HCT116 (cell line): ENCODE measurements at regions not wholly inside any gene's neighbourhood (a gene's known extent, or its start where the extent isn't known, plus 50 kb on each side); places are given as distances from the start of the nearest gene placed in this dataset.

Experiments used
- ATAC-seq: fragments of 200-7000 bp; cut with Tn5 transposase; 2 replicates; pipeline ENCODE4 v1.9.1; 2020; ENCODE audit warnings: mild to moderate bottlenecking, moderate library complexity
- BruUV-seq: library from RNA; stranded (reverse); fragments of 400-500 nt; replicated peaks from 2 replicates; lab custom pipeline; 2021; lab: Mats Ljungman, UMichigan
- CTCF ChIA-PET: fragments of 300-600 bp; sonication (Branson Sonifier 250); formaldehyde crosslinking; loops from one replicate; lab custom pipeline; 2021; ENCODE audit warnings: antibody characterized with exemption; lab: Charles Lee
- POLR2A ChIA-PET: fragments of 300-600, 350-600 bp; sonication (Branson Sonifier 250); formaldehyde crosslinking; loops from one replicate; lab custom pipeline; 2021; ENCODE audit warnings: antibody characterized with exemption; lab: Charles Lee
- RAD21 ChIA-PET, 2 experiments: fragments of 300-600 bp; sonication (Branson Sonifier 250); formaldehyde crosslinking; loops; one replicate each; lab custom pipeline; 2023; ENCODE audit warnings: low total read pairs in 2 of 2; ENCODE audit not compliant: uncharacterized antibody in 2 of 2, unreplicated experiment in 2 of 2, low non-redundant PET in 1 of 2; lab: Charles Lee
- DNase-seq: peaks from one replicate; pipeline ENCODE4 v3.0.0-alpha.2; 2010; ENCODE audit warnings: low read depth, low spot score
- H2AFZ ChIP-seq: fragments of 200-600 bp; shearing (Covaris generic), sonication (generic); 2 replicates; pipeline ENCODE4 v1.6.1; 2017; ENCODE audit warnings: low read depth, mixed run types, mixed read lengths, antibody characterized with exemption, low read length; ENCODE audit not compliant: poor library complexity, severe bottlenecking
- H3K27ac ChIP-seq: 2 replicates; pipeline ENCODE4 v1.5.1; 2012; ENCODE audit warnings: low read depth, low read length
- H3K27me3 ChIP-seq: fragments of 200-600 bp; sonication (generic); 2 replicates; pipeline ENCODE4 v1.6.1; 2016; ENCODE audit warnings: mixed run types, low read length, mixed read lengths; ENCODE audit not compliant: insufficient read depth
- H3K36me3 ChIP-seq, 2 experiments: fragments of 200-500 bp in 1 of 2; fragments of 200-600 bp in 1 of 2; sonication (Bioruptor generic) in 1 of 2; sonication (generic) in 1 of 2; 2 replicates each; pipeline versions ENCODE4 v1.5.1 to v1.6.1; 2014 to 2016; ENCODE audit warnings: low read length in 2 of 2, inconsistent platforms in 1 of 2, mixed read lengths in 1 of 2, mixed run types in 1 of 2; ENCODE audit not compliant: insufficient read depth in 2 of 2, control insufficient read depth in 1 of 2
- H3K4me1 ChIP-seq, 2 experiments: fragments of 200-600 bp in 1 of 2; sonication (generic) in 1 of 2; 2 replicates each; pipeline versions ENCODE4 v1.5.1 to v1.6.1; 2012 to 2017; ENCODE audit warnings: low read length in 2 of 2, inconsistent platforms in 1 of 2, mild to moderate bottlenecking in 1 of 2, mixed read lengths in 1 of 2, mixed run types in 1 of 2, moderate library complexity in 1 of 2; ENCODE audit not compliant: insufficient read depth in 2 of 2, control insufficient read depth in 1 of 2
- H3K4me2 ChIP-seq: fragments of 200-600 bp; sonication (generic); 2 replicates; pipeline ENCODE4 v1.6.1; 2017; ENCODE audit warnings: mixed run types, low read length, mixed read lengths
- H3K4me3 ChIP-seq, 2 experiments: fragments of 200-600 bp in 1 of 2; sonication (generic) in 1 of 2; replicated peaks in 1 of 2; 2 replicates each; pipeline ENCODE4 v1.5.1; 2011 to 2016; ENCODE audit warnings: low read length in 2 of 2, control low read depth in 1 of 2, low read depth in 1 of 2, mild to moderate bottlenecking in 1 of 2, mixed read lengths in 1 of 2, mixed run types in 1 of 2
- H3K79me2 ChIP-seq: fragments of 200-600 bp; sonication (generic); 2 replicates; pipeline ENCODE4 v1.6.1; 2017; ENCODE audit warnings: mild to moderate bottlenecking, mixed run types, low read length, moderate library complexity, mixed read lengths; ENCODE audit not compliant: insufficient read depth
- H3K9ac ChIP-seq: fragments of 200-600 bp; sonication (generic); 2 replicates; pipeline ENCODE4 v1.6.1; 2016; ENCODE audit warnings: low read length, mixed read lengths
- H3K9me2 ChIP-seq: fragments of 200-600 bp; sonication (generic), shearing (Covaris generic); 2 replicates; pipeline ENCODE4 v1.6.1; 2017; ENCODE audit warnings: mixed run types, mild to moderate bottlenecking, moderate library complexity; ENCODE audit not compliant: insufficient read depth
- H3K9me3 ChIP-seq, 2 experiments: fragments of 200-500 bp in 1 of 2; fragments of 200-600 bp in 1 of 2; sonication (Bioruptor generic) in 1 of 2; sonication (generic) in 1 of 2; 2 replicates each; pipeline ENCODE4 v1.6.1; 2014 to 2017; ENCODE audit warnings: low read length in 2 of 2, mixed read lengths in 2 of 2, inconsistent platforms in 1 of 2, low read depth in 1 of 2, mild to moderate bottlenecking in 1 of 2, mixed run types in 1 of 2, moderate library complexity in 1 of 2; ENCODE audit not compliant: control insufficient read depth in 1 of 2, insufficient read depth in 1 of 2
- H4K20me1 ChIP-seq: fragments of 200-600 bp; sonication (generic), shearing (Covaris generic); 2 replicates; pipeline ENCODE4 v1.6.1; 2017; ENCODE audit warnings: mixed run types, mild to moderate bottlenecking, moderate library complexity; ENCODE audit not compliant: insufficient read depth
- CBX3 ChIP-seq: IDR thresholded peaks from 2 replicates; pipeline ENCODE4 v1.6.1; 2012; ENCODE audit warnings: low read depth
- CEBPB ChIP-seq: IDR thresholded peaks from 2 replicates; pipeline ENCODE4 v1.6.1; 2012; ENCODE audit warnings: low read depth
- EGR1 ChIP-seq: IDR thresholded peaks from 2 replicates; pipeline ENCODE4 v1.6.1; 2012; ENCODE audit warnings: low read depth
- ELF1 ChIP-seq: IDR thresholded peaks from 2 replicates; pipeline ENCODE4 v1.6.1; 2012; ENCODE audit warnings: low read depth, borderline replicate concordance
- EZH2 ChIP-seq: fragments of 200-600 bp; sonication (generic); IDR thresholded peaks from 2 replicates; pipeline ENCODE4 v1.6.1; 2017; ENCODE audit warnings: antibody characterized with exemption, mixed run types
- EZH2phosphoT487 ChIP-seq: fragments of 200-600 bp; IDR thresholded peaks from 2 replicates; pipeline ENCODE4 v1.6.1; 2018; ENCODE audit warnings: antibody characterized with exemption, borderline replicate concordance
- FOSL1 ChIP-seq: IDR thresholded peaks from 2 replicates; pipeline ENCODE4 v1.6.1; 2012; ENCODE audit warnings: low read depth
- JUND ChIP-seq: IDR thresholded peaks from 2 replicates; pipeline ENCODE4 v1.6.1; 2012
- POLR2A ChIP-seq: IDR thresholded peaks from 2 replicates; pipeline ENCODE4 v1.7.0; 2011; ENCODE audit warnings: borderline replicate concordance; ENCODE audit not compliant: insufficient read depth, insufficient read length; ENCODE audit errors: extremely low read depth
- POLR2AphosphoS5 ChIP-seq: IDR thresholded peaks from 2 replicates; pipeline ENCODE4 v1.6.1; 2011; ENCODE audit warnings: mild to moderate bottlenecking, low read depth, low read length, moderate library complexity
- SIN3A ChIP-seq: IDR thresholded peaks from 2 replicates; pipeline ENCODE4 v1.6.1; 2012; ENCODE audit warnings: low read depth
- SP1 ChIP-seq: IDR thresholded peaks from 2 replicates; pipeline ENCODE4 v1.6.1; 2012; ENCODE audit warnings: low read depth
- SRF ChIP-seq: IDR thresholded peaks from 2 replicates; pipeline ENCODE4 v1.6.1; 2012; ENCODE audit warnings: low read depth
- TCF7L2 ChIP-seq: IDR thresholded peaks from 2 replicates; pipeline ENCODE4 v1.7.0; 2011; ENCODE audit warnings: borderline replicate concordance, inconsistent platforms; ENCODE audit not compliant: insufficient read depth, insufficient read length; ENCODE audit errors: extremely low read depth
- ZFX ChIP-seq: fragments of 450-650 bp; IDR thresholded peaks from 2 replicates; pipeline ENCODE4 v1.6.1; 2017
- ZNF274 ChIP-seq: fragments of 200-500 bp; sonication (Bioruptor generic); IDR thresholded peaks from 2 replicates; pipeline ENCODE4 v1.6.1; 2014; ENCODE audit warnings: mild to moderate bottlenecking, low read depth, low read length, inconsistent platforms
- intact Hi-C: fragments of 100-400 bp; cut with micrococcal nuclease; formaldehyde crosslinking; loops from 2 replicates; pipeline ENCODE4 v1.10.0; 2022
- TF ChIP-seq, protein P1 (sequence below): IDR thresholded peaks from 2 replicates; pipeline ENCODE4 v1.6.1; 2011; ENCODE audit warnings: mild to moderate bottlenecking, low read length, moderate library complexity; ENCODE audit not compliant: insufficient replicate concordance; ENCODE audit errors: extremely low read depth
- TF ChIP-seq, protein P2 (sequence below), 3 experiments: fragments of 200-600 bp in 1 of 3; sonication (generic) in 1 of 3; IDR thresholded peaks in 2 of 3; conservative IDR thresholded peaks in 1 of 3; 2 replicates each; pipeline ENCODE4 v1.5.1; 2012 to 2017; ENCODE audit warnings: low read depth in 2 of 3, low read length in 2 of 3, antibody characterized with exemption in 1 of 3, borderline replicate concordance in 1 of 3, control low read depth in 1 of 3, mild to moderate bottlenecking in 1 of 3, mixed read lengths in 1 of 3, mixed run types in 1 of 3, moderate library complexity in 1 of 3; ENCODE audit not compliant: insufficient read depth in 1 of 3
- TF ChIP-seq, protein P3 (sequence below): IDR thresholded peaks from 2 replicates; pipeline ENCODE4 v1.6.1; 2012
- TF ChIP-seq, protein P4 (sequence below): IDR thresholded peaks from 2 replicates; pipeline ENCODE4 v1.6.1; 2012

DNA sequence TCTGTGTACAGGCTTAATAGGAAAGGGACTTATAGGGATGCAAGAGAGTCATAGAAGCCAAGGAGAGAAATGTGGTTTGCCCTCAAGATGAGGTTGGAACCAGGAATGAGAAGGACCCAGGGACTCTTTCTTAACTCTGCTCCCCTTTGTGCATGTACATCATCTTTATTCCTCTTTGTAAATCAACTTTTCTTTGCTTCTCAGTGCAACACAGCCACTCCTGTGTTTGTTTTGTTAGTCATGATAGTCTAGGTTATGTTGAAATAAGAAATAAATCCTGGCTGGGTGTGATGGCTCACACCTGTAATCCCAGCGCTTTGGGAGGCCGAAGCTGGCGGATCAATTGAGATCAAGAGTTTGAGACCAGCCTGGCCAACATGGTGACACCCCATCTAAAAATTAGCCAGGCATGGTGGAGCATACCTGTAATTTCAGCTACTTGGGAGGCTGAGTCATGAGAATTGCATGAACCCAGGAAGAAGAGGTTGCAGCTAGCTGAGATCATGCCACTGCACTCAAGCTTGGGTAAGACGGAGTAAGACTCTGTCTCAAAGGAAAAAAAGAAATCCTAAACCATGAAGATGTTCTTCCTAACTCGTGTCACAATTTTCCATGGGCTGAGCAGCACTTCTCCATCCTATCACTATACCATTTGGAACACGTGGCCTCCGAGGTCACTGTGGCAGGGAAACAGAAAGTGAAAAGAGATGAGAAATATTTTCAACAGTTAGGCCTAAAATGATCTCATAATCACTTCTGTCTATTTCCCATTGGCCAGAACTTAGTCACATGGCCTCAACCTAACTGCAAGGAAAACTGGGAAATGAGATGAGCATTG lies 73.0 kb upstream of the TMEM17 start:
- CTCF ChIA-PET = no interaction called here
- Histone ChIP-seq H3K79me2 (no peaks in the 10 kb centered on the region), H3K36me3 (peaks cover 0 to 31% of the 10 kb centered on the region in 2 experiments; a peak in 1 of 4 replicates), H2AFZ (no peak overlapping the region), H4K20me1 (no peaks in the 10 kb centered on the region), H3K9me2 (no peaks in the 10 kb centered on the region), H3K4me1 (peaks cover 44 to 50% of the 10 kb centered on the region in 2 experiments), H3K27me3 (no peaks in the 10 kb centered on the region), H3K9me3 (no peaks in the 10 kb centered on the region), H3K4me2 (peak overlapping the region; percentile 69), H3K9ac (peak overlapping the region; percentile 65), H3K27ac (peak overlapping the region; percentile 98), H3K4me3 (peak overlapping the region in 1 of 2 experiments; percentile 28; a peak in 2 of 4 replicates)
- intact Hi-C loops = loop anchor here (2.0 kb wide), 3 partner anchors 122 to 196 kb away; partner anchors contain the start of gene EHBP1
- peak; percentile 77 for DNase-seq
- POLR2A ChIA-PET = interaction anchor here (0.8 to 2.6 kb wide), 15 partner anchors 9 to 815 kb away, joined by 3 to 22 read pairs (median 5); partner anchors contain the start of genes EHBP1 and TMEM17
- RAD21 ChIA-PET = interaction anchor here (0.7 to 1.8 kb wide), 3 partner anchors 16 to 122 kb away, joined by 3 to 9 read pairs (median 3); no protein-coding TSS in a partner anchor
- peak; percentile 53 for ATAC-seq
- BruUV-seq = no TSS peak
- TF ChIP-seq TCF7L2 (peak; percentile 38), ELF1 (no peak), ZNF274 (no peak), FOSL1 (peak; percentile 85), EGR1 (no peak), SP1 (peak; percentile 92), POLR2A (no peak), POLR2AphosphoS5 (peak; percentile 18), JUND (peak; percentile 90), CEBPB (peak; percentile 97), CBX3 (peak; percentile 77; the same call in 1 of the 2 replicates), SIN3A (peak; percentile 63; the same call in 1 of the 2 replicates), ZFX (no peak), EZH2 (no peak), SRF (peak; percentile 58; the same call in 1 of the 2 replicates), EZH2phosphoT487 (no peak)
- TF ChIP-seq, protein P1, sequence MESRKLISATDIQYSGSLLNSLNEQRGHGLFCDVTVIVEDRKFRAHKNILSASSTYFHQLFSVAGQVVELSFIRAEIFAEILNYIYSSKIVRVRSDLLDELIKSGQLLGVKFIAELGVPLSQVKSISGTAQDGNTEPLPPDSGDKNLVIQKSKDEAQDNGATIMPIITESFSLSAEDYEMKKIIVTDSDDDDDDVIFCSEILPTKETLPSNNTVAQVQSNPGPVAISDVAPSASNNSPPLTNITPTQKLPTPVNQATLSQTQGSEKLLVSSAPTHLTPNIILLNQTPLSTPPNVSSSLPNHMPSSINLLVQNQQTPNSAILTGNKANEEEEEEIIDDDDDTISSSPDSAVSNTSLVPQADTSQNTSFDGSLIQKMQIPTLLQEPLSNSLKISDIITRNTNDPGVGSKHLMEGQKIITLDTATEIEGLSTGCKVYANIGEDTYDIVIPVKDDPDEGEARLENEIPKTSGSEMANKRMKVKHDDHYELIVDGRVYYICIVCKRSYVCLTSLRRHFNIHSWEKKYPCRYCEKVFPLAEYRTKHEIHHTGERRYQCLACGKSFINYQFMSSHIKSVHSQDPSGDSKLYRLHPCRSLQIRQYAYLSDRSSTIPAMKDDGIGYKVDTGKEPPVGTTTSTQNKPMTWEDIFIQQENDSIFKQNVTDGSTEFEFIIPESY = peak; percentile 37
- TF ChIP-seq, protein P2, sequence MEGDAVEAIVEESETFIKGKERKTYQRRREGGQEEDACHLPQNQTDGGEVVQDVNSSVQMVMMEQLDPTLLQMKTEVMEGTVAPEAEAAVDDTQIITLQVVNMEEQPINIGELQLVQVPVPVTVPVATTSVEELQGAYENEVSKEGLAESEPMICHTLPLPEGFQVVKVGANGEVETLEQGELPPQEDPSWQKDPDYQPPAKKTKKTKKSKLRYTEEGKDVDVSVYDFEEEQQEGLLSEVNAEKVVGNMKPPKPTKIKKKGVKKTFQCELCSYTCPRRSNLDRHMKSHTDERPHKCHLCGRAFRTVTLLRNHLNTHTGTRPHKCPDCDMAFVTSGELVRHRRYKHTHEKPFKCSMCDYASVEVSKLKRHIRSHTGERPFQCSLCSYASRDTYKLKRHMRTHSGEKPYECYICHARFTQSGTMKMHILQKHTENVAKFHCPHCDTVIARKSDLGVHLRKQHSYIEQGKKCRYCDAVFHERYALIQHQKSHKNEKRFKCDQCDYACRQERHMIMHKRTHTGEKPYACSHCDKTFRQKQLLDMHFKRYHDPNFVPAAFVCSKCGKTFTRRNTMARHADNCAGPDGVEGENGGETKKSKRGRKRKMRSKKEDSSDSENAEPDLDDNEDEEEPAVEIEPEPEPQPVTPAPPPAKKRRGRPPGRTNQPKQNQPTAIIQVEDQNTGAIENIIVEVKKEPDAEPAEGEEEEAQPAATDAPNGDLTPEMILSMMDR (IDR thresholded peaks at IDR 0.05 in 2 of 3, conservative IDR thresholded peaks at IDR 0.05 in 1 of 3; ENCODE audit: borderline replicate concordance in 1 of 3, insufficient read depth in 1 of 3, low read depth in 2 of 3, low read length in 2 of 3) = no peak
- TF ChIP-seq, protein P3, sequence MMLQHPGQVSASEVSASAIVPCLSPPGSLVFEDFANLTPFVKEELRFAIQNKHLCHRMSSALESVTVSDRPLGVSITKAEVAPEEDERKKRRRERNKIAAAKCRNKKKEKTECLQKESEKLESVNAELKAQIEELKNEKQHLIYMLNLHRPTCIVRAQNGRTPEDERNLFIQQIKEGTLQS = peak; percentile 64; the same call in 1 of the 2 replicates
- TF ChIP-seq, protein P4, sequence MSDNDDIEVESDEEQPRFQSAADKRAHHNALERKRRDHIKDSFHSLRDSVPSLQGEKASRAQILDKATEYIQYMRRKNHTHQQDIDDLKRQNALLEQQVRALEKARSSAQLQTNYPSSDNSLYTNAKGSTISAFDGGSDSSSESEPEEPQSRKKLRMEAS = peak; percentile 76
